T-helper 1 cell treated with Interleukin-12 subunit alpha and Interleukin-12 subunit beta and Interleukin-4 antibody, amounts not matched to agents 30 μg/mL and 1 μg/mL, for 36 hours (primary cell): ENCODE measurements at regions not wholly inside any gene's neighbourhood (a gene's known extent, or its start where the extent isn't known, plus 50 kb on each side); places are given as distances from the start of the nearest gene placed in this dataset.
"Not testable (repeated sequence)": the region's sequence is repeated elsewhere in the genome, so short reads cannot be mapped to it uniquely, and the experiment has no call there.

Source experiments
- H3K27ac Mint-ChIP-seq: one replicate; pipeline ENCODE4 v1.8.0; 2021; ENCODE audit warnings: mild to moderate bottlenecking, mixed read lengths
- H3K27me3 Mint-ChIP-seq: one replicate; pipeline ENCODE4 v1.8.0; 2021; ENCODE audit warnings: low read depth, mixed read lengths
- H3K36me3 Mint-ChIP-seq: one replicate; pipeline ENCODE4 v1.8.0; 2021; ENCODE audit warnings: low read depth, mixed read lengths
- H3K4me1 Mint-ChIP-seq: one replicate; pipeline ENCODE4 v1.8.0; 2021; ENCODE audit warnings: low read depth, mixed read lengths
- H3K4me3 Mint-ChIP-seq: one replicate; pipeline ENCODE4 v1.8.0; 2021; ENCODE audit warnings: mild to moderate bottlenecking, moderate library complexity, mixed read lengths
- H3K9me3 Mint-ChIP-seq: one replicate; pipeline ENCODE4 v1.8.0; 2021; ENCODE audit warnings: mixed read lengths

DNA sequence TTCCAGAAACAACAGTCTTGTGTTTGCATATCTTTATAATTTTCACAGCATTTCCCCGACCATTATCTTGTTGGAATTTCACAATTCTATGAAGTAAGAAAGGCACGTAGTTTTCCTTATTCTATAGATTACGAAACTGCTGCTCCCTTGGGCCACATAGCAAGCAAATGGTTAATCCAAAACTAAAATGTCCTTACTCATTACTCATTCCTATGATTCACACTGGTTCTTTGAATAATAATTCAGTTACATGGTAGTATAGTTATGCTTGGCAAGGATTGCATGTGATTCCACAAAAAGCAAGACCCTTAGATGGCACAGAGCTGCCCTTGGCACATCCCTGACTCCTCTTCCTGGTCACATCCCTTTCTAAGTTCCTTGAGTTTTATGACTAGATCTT is 51.2 kb downstream of the OR13H1 start:
- no peaks in the 10 kb centered on the region for H3K36me3 Mint-ChIP-seq
- no peaks in the 10 kb centered on the region for H3K4me1 Mint-ChIP-seq
- H3K9me3 Mint-ChIP-seq = no peaks in the 10 kb centered on the region
- H3K27ac Mint-ChIP-seq = no peak overlapping the region
- no peaks in the 10 kb centered on the region for H3K27me3 Mint-ChIP-seq
- H3K4me3 Mint-ChIP-seq = no peak overlapping the region

GRCh38 chrX:131607792-131608369 is 64.0 kb downstream of the OR13H1 start:
- Mint-ChIP-seq H3K27me3 (no peaks in the 10 kb centered on the region), H3K4me1 (no peaks in the 10 kb centered on the region), H3K4me3 (no peak overlapping the region), H3K9me3 (no peaks in the 10 kb centered on the region), H3K27ac (no peak overlapping the region), H3K36me3 (no peaks in the 10 kb centered on the region)

- Mint-ChIP-seq H3K9me3 (no peaks in the 10 kb centered on the region), H3K27ac (no peak overlapping the region), H3K36me3 (no peaks in the 10 kb centered on the region), H3K27me3 (no peaks in the 10 kb centered on the region), H3K4me1 (no peaks in the 10 kb centered on the region), H3K4me3 (no peak overlapping the region)
Measured at GRCh38 chrX:131609480-131609879, 65.6 kb downstream of the OR13H1 start.

DNA sequence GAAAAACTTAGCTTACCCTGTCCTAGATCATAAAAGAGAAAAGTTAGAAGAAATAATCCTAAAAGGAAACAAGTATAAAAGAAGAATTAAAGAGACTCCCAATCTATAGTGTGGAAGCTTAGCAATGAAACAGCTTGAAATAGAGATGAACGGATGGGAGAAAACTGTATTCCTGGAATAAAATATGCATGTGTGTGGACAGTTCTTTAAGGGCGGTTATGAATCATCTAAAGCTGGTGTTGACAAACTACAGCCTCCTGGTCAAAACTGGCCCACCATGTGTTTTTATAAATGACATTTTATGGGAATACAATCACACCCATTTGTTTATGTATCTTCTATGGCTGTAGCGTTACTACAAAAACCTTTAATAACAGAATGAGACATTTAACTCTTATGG is 69.4 kb downstream of the OR13H1 start:
- Mint-ChIP-seq H3K4me1 (no peaks in the 10 kb centered on the region), H3K36me3 (no peaks in the 10 kb centered on the region), H3K9me3 (no peaks in the 10 kb centered on the region), H3K27me3 (no peaks in the 10 kb centered on the region), H3K4me3 (no peak overlapping the region), H3K27ac (no peak overlapping the region)

DNA sequence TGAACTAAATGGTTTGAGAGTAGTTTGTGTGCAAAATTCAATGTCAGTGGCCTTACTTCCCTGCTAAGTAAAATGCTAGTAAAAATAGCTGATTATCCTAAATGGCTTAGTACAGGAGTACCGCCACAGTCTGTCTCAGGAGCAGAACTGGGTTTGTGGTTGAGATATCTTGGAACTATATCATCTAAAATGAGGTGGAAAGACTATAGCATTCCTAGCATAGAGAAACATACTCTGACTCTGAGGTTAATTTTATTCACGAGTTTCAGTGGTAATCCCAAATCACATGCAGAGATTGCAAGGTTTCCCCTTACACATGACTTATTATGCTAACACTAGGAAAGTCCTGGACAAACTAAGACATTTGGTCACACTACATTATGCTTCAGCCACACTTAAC is 70.4 kb downstream of the OR13H1 start:
- Mint-ChIP-seq H3K4me3 (no peak overlapping the region), H3K27me3 (no peaks in the 10 kb centered on the region), H3K36me3 (no peaks in the 10 kb centered on the region), H3K9me3 (no peaks in the 10 kb centered on the region), H3K4me1 (no peaks in the 10 kb centered on the region), H3K27ac (no peak overlapping the region)

DNA sequence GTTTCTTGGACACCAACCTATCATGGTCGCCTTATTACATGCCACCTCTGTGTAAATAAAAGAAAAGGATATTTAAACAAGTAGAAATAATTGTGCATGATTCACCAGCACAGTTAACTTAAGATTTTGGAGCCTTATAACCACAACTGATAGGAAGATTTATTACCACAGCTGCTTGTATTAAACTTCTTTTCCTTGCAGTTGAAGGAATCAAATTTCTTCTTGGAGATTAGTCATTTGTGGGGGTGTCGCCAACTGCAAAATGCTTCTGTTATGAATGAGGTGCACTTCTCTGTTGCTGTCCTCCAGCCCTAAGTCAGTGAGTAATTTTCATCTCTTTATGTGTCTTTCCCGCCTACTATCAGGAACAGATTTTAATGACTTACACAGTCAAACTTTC is 73.3 kb downstream of the OR13H1 start:
- Mint-ChIP-seq H3K36me3 (no peaks in the 10 kb centered on the region), H3K4me1 (no peaks in the 10 kb centered on the region), H3K4me3 (no peak overlapping the region), H3K27ac (no peak overlapping the region), H3K9me3 (no peaks in the 10 kb centered on the region), H3K27me3 (no peaks in the 10 kb centered on the region)

GRCh38 chrX:131621650-131622049 is 77.8 kb downstream of the OR13H1 start:
- Mint-ChIP-seq H3K9me3 (no peaks in the 10 kb centered on the region), H3K36me3 (no peaks in the 10 kb centered on the region), H3K4me1 (no peaks in the 10 kb centered on the region), H3K4me3 (no peak overlapping the region), H3K27ac (no peak overlapping the region), H3K27me3 (peaks cover under 1% of the 10 kb centered on the region)

GRCh38 chrX:131626681-131627296 is 82.9 kb downstream of the OR13H1 start:
- H3K9me3 Mint-ChIP-seq = no peaks in the 10 kb centered on the region
- no peaks in the 10 kb centered on the region for H3K36me3 Mint-ChIP-seq
- peaks cover 15% of the 10 kb centered on the region for H3K27me3 Mint-ChIP-seq
- no peaks in the 10 kb centered on the region for H3K4me1 Mint-ChIP-seq
- no peak overlapping the region for H3K27ac Mint-ChIP-seq
- no peak overlapping the region for H3K4me3 Mint-ChIP-seq

- H3K9me3 Mint-ChIP-seq = no peaks in the 10 kb centered on the region
- no peaks in the 10 kb centered on the region for H3K36me3 Mint-ChIP-seq
- no peaks in the 10 kb centered on the region for H3K4me1 Mint-ChIP-seq
- H3K4me3 Mint-ChIP-seq = no peak overlapping the region
- H3K27me3 Mint-ChIP-seq = peaks cover 15% of the 10 kb centered on the region
- H3K27ac Mint-ChIP-seq = no peak overlapping the region
Measured at GRCh38 chrX:131630534-131630933, 86.7 kb downstream of the OR13H1 start.

DNA sequence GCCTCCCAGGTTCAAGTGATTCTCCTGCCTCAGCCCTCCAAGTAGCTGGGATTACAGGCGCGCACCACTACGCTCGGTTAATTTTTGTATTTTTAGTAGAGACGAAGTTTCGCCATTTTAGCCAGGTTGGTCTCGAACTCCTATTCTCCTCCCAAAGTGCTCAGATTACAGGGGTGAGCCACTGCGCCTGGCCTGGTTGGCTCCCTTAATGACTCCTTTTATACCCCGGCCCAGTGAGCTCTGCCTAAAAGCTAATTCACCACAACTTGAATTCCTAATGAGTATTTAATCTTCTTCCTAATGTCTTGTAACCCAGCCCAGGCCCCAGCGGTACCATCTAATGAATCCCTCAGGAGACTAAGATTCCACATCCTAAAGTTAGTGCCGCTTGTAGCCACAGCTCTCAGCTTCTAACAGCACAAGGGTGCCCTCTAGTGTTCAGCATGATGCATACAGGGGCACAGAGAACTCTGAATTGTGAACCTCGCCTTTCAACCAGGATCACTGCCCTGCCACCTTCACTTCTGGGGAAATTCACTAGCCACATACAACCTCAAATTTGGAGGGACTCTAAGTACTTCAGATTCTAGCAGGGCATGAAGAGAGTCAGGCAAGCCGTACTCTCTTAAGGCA is 89.5 kb downstream of the OR13H1 start:
- no peak overlapping the region for H3K4me3 Mint-ChIP-seq
- no peak overlapping the region for H3K27ac Mint-ChIP-seq
- no peaks in the 10 kb centered on the region for H3K9me3 Mint-ChIP-seq
- no peaks in the 10 kb centered on the region for H3K36me3 Mint-ChIP-seq
- no peaks in the 10 kb centered on the region for H3K27me3 Mint-ChIP-seq
- H3K4me1 Mint-ChIP-seq = no peaks in the 10 kb centered on the region

- Mint-ChIP-seq H3K36me3 (no peaks in the 10 kb centered on the region), H3K4me1 (no peaks in the 10 kb centered on the region), H3K4me3 (no peak overlapping the region), H3K9me3 (no peaks in the 10 kb centered on the region), H3K27me3 (no peaks in the 10 kb centered on the region), H3K27ac (no peak overlapping the region)
Measured at GRCh38 chrX:131634900-131635299, 91.0 kb downstream of the OR13H1 start.

- no peak overlapping the region for H3K27ac Mint-ChIP-seq
Measured at GRCh38 chrX:131646106-131646505, 102.2 kb downstream of the OR13H1 start.

GRCh38 chrX:131649741-131650140 is 105.9 kb downstream of the OR13H1 start:
- no peak overlapping the region for H3K4me3 Mint-ChIP-seq

More at GRCh38 chrX:131646106-131646505, 102.2 kb downstream of the OR13H1 start:
- H3K4me1 Mint-ChIP-seq = no peaks in the 10 kb centered on the region
- H3K4me3 Mint-ChIP-seq = no peak overlapping the region
- H3K9me3 Mint-ChIP-seq = no peaks in the 10 kb centered on the region
- no peaks in the 10 kb centered on the region for H3K27me3 Mint-ChIP-seq
- H3K36me3 Mint-ChIP-seq = no peaks in the 10 kb centered on the region

DNA sequence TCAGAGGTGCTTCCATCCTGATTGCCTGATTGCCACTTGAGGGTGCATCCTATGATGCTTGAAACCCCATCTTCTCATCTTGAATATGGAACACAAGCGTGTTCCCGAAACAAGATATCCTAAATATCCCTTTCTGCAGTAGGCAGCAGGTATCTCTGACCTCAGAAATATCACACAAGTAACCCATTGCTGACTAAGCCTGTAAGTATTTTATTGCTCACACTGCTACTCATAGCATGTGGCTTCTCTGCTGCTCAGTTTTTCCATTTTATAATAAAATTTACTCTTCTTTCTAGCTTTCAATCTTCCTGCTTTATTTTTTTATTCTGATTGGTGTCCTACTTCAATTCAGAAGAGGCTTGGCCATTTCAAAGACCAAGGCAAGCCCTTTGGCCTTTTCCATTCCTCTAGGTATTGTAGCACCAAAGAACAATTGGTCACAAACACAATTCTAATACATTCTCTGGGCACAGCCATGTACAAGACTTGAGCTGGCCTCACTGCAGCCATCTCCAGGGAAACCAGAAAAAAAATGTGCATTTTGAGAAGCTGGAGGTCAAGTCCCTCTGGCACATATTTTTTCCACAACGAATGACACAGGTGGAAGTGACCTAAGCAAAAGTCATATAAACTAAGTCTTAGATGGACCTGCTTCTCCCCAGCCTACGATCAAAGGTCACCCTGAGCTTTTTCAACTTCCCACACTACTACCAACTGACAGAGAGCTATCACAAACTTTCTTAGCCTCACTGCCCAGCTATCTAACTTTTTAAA is 107.0 kb downstream of the OR13H1 start:
- Mint-ChIP-seq H3K9me3 (no peaks in the 10 kb centered on the region), H3K27ac (no peak overlapping the region), H3K4me1 (no peaks in the 10 kb centered on the region), H3K4me3 (no peak overlapping the region), H3K27me3 (no peaks in the 10 kb centered on the region), H3K36me3 (no peaks in the 10 kb centered on the region)

More at GRCh38 chrX:131649741-131650140, 105.9 kb downstream of the OR13H1 start:
- H3K27me3 Mint-ChIP-seq = no peaks in the 10 kb centered on the region
- H3K9me3 Mint-ChIP-seq = no peaks in the 10 kb centered on the region
- no peaks in the 10 kb centered on the region for H3K4me1 Mint-ChIP-seq
- no peaks in the 10 kb centered on the region for H3K36me3 Mint-ChIP-seq
- H3K27ac Mint-ChIP-seq = no peak overlapping the region

DNA sequence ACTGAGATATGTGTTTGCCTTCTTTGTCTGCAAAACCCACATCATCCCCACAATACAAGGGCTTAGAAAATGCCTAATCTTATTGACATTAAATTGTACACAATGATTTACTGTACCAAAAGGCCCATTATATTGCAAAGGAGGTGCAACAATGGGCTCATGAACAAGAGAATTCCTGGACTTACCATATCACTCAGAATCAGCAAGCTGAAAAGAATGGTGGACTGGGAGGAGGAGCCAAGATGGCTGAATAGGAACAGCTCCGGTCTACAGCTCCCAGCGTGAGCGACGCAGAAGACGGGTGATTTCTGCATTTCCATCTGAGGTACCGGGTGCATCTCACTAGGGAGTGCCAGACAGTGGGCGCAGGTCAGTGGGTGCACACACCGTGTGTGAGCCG is 119.9 kb downstream of the OR13H1 start:
- not testable (repeated sequence) for H3K27ac Mint-ChIP-seq, H3K4me1 Mint-ChIP-seq, H3K36me3 Mint-ChIP-seq, H3K4me3 Mint-ChIP-seq, H3K9me3 Mint-ChIP-seq, H3K27me3 Mint-ChIP-seq
